DND-41 (cell line): ENCODE measurements at regions not wholly inside any gene's neighbourhood (a gene's known extent, or its start where the extent isn't known, plus 50 kb on each side); places are given as distances from the start of the nearest gene placed in this dataset.

Experiments used
- CTCF ChIP-seq: IDR thresholded peaks from 2 replicates; pipeline ENCODE4 v1.5.1; 2012; ENCODE audit warnings: borderline replicate concordance, low read length, moderate library complexity, mild to moderate bottlenecking; ENCODE audit not compliant: poor library complexity, severe bottlenecking; ENCODE audit errors: extremely low read depth
- EZH2 ChIP-seq: IDR thresholded peaks from 3 replicates; pipeline ENCODE4 v1.6.1; 2012; ENCODE audit warnings: borderline replicate concordance, low read depth, mild to moderate bottlenecking, moderate library complexity, low read length, inconsistent platforms; ENCODE audit not compliant: severe bottlenecking

- TF ChIP-seq CTCF, result no peak
- TF ChIP-seq EZH2, result no peak
These were observed 935.9 kb downstream of the JRKL start for GRCh38 chr11:97325693-97326092.
